ENCODE measurements at regions not wholly inside any gene's neighbourhood (a gene's known extent, or its start where the extent isn't known, plus 50 kb on each side); places are given as distances from the start of the nearest gene placed in this dataset.
"Not testable (repeated sequence)": the region's sequence is repeated elsewhere in the genome, so short reads cannot be mapped to it uniquely, and the experiment has no call there.

DNA sequence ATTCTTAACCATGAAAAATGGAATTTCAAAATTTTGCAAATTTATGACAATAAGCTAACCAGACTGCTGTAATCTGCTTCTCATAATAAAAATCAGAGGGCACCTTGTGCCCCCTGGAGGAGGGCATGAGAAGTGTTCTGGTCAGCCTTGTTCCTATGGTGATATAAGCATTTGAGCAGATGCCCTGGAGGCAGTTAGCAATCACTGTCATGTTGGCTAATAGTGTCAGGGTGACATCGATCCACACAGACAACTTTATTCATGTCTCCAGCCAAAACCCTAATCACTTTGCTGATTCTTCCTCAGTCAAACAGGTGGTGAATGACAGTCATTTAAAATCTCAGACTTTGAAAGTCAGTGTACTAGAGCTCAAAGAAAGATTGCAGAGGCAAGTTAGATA, 943.0 kb downstream of the GALC start:
- DNase-seq (ENCODE audit: low read depth): no peak

DNA sequence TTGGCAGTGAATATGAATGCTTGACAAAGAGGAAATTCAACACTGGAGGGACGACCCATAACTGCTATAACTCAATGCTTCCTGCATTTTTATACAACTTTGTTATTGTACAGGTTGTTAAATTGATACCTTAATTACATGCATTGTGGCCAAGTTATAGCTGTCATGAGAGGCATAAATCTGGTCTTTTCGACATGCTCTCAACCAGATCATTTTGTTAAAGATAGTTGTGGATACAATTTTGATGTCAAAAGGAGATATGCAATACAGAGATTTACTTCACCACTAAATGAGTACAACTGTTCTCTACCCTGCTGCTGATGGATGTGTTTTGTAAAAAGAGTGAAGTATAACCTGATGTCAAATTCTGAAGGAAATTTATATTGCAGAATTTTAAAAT, 946.0 kb downstream of the GALC start:
- no peak for DNase-seq (ENCODE audit: low read depth)

DNA sequence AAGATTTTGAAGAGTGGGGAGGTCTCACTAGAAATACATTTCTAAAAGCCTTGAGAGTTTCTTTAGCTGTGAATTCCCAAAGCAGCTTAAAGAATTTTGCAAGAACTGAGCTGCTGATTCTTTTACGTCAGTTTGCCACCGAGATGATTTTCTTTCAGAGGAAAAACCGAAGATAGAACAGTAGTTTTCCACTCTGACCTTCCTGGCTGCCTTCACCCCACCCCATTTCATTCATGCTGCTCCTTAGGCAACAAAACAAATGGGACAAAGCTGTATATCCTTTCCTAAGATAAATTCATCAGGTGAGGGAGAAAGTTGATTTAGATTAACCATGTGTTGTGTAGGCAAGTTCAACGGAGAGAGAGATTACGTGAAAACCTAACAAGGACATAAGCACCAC, 947.0 kb downstream of the GALC start:
- DNase-seq (ENCODE audit: low read depth): no peak

DNA sequence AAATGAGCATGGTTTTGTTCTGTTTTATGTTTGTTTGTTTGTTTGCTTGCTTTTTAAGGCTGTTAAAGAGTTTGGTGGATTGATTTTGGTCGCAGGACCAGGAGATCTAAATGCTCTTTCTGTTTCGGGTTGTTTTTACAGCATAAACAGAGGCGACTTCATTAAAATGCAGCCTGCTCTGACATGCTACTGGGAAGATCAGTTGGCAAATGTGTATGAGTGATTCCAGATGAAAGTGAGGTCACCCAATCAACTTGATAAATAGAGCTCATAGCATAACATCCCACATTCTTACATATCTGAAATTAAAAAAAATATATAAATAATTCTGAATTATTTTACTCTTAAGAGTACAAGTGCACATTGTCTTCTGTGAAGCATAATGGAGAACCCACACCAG, 947.7 kb downstream of the GALC start:
- DNase-seq (ENCODE audit: low read depth): no peak

DNA sequence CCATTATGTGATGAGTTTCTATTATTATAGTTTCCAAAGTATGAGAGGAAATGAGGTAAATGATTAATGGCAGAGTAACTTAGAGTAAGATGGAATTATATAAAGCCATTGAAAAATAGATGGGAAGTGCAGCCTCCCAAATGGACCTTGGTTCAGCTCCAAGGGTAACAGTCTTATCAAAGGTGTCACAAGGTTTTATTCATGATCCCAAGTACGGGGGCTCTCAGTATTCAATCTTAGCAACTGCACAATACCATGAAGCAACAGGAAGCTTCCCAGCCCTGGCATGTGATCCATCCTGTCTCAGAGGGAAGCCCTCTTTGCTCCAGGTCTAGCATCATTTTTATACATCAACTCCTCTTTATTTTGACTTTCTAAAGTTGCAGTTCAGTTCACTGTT, 948.2 kb downstream of the GALC start:
- no peak for DNase-seq (ENCODE audit: low read depth)

DNA sequence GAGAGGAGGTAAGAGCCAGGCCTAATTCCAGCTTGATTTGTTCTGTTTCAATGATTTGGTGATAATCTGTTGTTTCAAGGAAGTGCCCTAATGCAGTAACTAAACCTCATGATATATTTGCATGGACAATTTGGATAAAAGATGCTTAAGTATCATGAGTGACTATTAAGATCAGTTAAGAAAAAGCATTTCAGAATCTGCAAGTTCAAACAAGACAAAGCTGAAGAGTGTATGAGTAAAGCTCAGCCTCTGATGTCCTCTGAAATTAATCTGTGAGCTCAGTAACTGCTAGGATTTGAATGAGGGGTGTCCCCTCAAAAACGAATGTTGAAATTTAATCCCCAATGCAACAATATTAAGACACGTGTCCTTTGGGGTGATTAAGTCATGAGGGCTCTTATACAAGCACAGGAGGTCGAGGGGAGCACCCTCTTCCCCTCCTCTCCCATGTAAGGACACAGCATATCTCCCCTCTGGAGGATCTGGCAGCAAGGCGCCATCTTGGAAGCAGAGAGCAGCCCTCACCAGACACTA, 949.2 kb downstream of the GALC start:
- DNase-seq (ENCODE audit: low read depth): no peak

DNA sequence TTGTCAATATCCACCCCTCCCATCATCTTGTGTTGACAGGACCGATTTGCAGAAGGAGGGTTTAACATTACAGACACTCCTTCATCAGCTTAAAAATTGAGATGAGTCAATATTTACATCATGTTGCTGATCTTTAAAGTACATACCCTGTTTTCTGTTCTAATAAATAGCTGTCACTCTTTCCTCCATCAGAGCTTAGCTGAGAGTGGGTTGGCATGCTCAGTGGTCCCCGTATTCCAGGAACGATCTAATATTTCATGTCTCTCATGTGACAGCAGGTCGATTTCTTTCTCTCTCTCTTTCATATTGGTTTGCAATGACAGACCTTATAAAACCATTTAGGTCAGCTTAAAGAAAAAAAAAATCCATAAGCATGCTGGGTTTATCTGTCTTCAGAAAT, 950.6 kb downstream of the GALC start:
- DNase-seq (ENCODE audit: low read depth): no peak

DNA sequence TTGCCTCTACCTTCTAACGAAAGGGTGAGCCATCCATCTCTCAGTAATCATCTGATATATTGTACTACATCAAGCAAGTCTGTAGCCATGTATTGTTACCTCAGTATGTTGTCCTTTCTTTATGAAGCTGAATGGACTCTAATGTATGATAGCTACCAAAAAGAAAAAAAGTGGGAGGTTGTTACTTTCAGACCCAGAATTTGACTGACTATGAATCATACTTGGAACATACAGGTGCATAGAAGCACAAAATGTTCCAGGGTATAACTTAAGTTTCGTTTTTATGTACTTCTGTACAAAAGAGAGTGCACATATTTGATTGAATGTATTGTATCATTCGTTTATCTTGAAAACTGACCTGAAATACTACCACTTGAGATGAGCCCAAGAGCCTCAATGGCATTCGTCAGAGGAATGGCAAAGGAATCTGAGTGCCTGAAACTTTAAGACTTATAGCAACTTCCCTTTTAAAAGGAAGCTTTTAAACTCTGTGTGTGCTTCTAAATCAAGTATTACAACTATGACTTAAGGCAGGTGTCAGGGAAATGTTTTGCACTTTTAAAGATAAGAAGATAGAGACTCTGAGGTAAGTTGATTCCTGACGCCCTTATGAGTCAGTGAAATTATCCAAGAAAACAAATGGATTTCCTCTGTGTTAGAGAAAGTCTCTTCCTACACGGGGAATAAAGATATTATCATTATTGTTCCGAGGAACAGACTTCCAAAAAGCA, 951.5 kb downstream of the GALC start:
- DNase-seq (ENCODE audit: low read depth): no peak

DNA sequence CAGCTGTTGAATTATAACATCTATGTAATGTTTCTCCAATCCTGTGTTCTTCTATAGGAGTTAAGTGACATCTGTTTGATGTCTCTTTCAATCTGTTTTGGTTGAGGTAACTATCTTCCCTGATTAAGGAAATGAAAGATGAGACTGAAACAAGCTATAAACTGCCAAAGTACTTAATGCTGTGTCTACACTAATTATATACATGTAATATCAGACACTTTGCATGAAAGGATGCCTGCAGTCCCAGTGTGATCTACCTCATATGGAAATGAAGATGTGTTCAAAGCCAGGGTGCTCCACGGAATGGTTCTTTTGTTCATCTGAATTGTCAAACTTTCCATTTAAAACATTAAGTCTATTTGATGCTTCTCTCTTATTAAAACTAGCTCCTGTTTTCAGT, 958.3 kb downstream of the GALC start:
- no peak for DNase-seq (ENCODE audit: low read depth)

DNA sequence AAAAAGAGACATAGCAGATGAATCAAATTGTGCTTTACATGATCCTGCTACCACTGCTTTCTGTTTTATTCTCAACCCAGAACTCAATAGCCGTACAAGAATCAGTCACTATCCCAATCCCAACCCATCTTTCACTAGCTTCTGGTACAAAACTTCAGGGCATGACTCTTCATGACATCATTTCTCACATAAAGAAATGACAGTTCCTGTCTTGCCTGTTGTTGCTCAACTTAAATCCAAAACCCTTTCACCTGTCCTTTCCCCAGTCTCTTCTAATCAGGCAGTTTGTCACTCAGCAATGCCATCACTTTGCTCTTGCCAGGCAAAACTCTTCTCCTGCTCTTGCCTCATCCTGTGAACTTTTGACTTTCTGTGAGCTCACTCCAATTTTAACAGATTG, 962.8 kb downstream of the GALC start:
- no peak for DNase-seq (ENCODE audit: low read depth)

DNA sequence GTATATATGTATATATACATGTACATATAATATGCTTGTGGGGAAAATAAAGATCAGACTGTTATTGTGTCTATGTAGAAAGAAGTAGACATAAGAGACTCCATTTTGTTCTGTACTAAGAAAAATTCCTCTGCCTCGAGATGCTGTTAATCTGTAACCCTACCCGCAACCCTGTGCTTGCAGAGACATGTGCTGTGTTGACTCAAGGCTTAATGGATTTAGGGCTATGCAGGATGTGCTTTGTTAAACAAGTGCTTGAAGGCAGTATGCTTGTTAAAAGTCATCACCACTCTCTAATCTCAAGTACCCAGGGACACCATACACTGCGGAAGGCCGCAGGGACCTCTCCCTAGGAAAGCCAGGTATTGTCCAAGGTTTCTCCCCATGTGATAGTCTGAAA, 972.9 kb downstream of the GALC start:
- DNase-seq (ENCODE audit: low read depth): not testable (repeated sequence)

DNA sequence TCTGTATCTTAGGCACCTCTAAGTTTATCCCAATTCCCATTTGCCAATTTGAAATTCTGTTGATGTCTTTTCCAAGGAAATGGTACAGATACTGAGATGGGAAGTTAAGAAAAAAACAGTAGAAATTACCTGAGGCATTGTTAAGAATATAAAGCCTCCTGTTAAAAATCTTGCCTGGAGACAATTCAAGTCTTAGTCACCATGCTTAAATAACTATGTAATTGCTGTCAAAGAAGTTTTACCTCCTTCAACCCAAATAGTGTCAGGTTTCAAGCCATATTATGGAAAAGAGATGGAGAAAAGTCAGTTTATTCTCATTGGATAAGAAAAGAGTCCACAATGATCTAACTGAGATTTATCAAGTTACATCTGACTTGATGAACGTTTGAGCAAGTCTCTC, 974.7 kb downstream of the GALC start:
- DNase-seq (ENCODE audit: low read depth): no peak

DNA sequence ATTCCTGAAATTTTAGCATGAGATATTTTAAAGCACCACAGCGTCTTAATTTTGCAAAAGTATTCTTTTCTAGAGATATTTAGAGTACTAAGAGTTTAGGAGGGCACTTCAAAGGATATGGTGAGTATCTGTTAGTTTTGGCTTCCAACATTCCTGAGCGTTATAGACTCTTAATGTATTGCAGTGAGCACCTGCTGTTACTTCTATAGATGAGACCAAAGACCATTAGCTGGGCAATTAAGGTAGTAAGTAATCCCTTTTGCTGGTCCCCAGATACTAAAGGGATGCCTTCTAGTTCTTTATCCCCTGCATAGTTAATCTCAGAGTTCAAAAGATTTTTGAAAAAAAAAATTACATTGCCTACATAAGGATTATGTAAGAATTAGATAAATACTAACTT, 975.6 kb downstream of the GALC start:
- no peak for DNase-seq (ENCODE audit: low read depth)

DNA sequence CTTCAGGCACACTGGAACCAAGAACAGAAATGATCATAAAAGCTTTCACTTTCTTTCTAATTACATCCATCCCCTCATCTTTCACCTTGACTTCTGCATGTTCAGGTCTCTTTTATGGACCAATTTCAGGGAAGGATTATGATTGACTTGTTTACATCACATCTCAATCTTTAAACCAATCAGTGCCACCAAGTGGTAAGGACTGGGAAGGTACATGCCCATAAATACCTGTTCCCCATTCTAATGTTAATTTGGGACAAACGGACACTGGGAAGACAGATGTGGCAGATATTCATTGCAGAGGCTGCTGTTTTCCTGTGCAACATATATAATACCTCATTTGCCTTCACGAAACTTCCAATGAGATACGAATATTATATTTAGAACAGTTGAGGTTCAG, 978.1 kb downstream of the GALC start:
- no peak for DNase-seq (ENCODE audit: low read depth)

DNA sequence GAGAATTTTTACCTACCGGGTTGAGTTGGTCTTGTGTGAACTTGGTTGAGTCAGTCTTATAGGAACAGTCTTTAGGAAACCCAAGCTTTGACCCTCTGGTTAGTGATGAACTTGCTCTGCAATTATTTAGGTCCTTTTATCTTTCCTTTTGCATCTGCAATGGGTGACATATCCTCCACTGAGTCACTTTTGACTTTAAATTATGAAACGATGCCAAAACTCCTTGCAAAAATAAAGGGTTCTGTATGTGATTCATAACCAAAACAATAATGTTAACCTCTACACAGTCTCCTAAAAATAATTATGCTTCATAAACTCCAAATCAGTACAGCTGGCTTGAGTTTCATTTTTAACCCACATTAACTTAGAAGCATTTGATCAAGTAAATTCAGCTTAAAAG, 979.4 kb downstream of the GALC start:
- no peak for DNase-seq (ENCODE audit: low read depth)

DNA sequence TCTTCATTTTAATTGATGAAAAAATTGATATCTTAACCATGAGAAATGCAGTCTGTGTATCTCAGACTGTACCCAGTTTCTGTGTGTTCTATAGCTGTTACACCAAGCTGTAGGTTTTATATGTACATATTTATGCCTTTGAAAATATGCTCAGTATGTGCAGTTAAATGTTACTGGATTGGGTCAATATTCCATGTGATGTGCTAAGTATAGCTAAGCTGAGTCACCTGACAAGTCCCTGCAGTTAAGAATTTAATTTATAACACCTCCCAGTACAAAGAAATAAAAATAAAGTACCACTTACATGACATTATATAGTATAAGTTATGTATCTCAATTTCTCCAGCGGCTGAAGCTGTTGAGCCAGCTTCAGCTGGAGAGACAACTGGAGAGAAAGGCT, 984.0 kb downstream of the GALC start:
- no peak for DNase-seq (ENCODE audit: low read depth)

DNA sequence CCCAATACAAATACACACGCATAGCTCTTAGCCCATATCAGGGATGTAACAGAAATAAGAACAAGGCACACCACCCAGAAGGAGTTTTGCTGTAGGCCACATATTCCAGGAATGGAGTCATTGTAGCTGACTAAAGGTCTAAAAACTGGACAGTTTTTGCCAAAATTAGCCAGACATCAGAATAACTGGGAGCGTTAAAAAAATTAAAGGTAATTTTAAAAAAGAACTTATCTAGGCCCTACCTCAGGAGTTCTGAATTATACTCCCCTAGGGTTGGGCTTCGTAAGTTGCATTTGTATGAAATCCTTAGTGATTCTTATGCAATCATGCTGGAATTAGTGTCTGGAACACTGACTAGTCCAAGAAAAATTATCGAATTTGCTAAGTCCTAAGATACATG, 987.7 kb downstream of the GALC start:
- no peak for DNase-seq (ENCODE audit: low read depth)

DNA sequence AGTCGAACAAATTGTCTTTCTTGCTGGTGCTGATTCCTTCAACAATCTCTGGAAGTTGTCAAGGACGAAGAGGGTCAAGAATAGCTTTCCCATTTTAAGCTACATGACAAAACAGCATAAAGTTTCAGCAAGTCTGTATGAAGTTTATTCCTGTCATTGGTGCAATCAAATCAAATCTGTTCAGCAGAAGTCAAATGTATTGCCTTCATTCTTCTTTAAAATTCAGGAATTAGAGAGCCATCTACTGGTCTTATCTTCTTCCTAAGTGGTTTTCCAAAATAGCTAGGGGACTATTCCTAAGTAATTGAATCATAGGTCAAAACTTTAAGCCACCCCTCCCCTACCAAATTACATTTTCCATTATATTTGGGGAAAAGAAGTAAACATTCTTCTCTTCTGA, 990.2 kb downstream of the GALC start:
- DNase-seq (ENCODE audit: low read depth): no peak

DNA sequence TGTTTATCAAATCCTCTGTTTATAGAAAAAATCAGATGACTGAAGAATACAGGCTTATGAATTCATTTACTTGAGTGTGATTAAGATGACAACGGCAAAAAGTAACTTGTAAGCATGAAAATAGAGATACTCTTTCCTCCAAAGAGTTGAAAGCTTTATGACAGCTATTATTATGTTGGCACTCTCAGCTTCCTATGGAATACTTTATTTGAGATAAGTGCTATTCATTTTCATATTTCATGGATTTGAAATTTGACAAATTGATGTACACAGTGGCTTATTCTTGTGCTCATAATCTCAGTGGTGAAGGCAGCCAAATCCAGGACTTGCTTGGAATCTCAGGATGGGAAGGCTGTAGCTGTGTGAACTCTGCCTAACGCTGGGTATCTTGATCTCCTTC, 991.6 kb downstream of the GALC start:
- no peak for DNase-seq (ENCODE audit: low read depth)

DNA sequence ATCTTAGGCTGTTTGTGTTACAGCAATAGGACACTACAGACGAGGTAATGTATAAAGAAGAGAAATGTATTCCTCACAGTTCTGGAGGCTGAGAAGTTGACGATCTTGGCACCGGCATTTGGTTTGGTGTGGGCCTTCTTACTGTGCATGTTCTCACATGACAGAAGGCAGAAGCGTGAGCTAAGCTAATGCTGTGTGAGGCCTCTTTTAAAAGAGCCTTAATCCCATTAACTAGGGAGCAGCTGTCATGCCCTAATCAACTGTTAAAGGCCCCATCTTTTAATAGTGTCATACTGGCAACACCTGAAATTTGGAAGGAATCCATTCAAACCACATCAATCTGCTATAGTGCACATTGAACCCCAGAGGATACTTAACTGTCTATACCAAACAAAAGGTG, 992.9 kb downstream of the GALC start:
- no peak for DNase-seq (ENCODE audit: low read depth)

DNA sequence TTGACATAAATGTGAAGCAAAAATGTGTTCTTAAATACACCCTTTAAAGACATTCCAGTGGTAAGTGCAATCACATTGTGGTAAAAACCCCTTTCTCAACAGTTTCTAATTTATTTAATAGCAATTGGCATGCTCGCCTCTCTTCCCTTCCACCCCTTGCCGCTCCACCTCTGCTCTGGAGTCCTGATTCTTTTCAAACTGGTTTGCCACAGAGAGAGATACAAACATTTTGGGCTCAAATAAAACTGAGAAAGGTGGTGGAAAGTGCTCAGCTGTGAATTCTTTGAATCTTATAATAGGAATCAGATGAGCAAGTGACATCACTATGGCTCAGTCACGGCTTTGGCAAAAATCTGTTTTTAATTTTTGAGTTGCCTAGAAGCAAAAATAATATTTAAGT, 993.9 kb downstream of the GALC start:
- no peak for DNase-seq (ENCODE audit: low read depth)

DNA sequence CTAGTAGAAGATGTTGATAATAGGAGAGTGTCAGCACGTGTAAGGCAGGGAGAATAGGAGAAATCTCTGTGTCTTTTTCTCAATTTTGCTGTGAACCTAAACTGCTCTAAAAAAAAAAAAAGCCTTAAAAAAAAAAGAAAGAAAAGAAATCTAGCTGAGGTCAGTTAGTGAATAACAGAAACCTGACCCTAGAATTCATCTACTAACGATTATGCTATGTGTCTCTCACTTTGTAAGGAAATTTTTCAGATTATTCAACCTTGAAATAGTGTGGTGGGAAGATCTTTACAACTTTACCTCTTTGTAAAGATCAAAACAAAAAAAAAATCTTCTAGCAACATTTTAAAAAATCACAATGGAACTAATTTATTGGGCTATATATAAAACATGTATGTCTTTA, 995.7 kb downstream of the GALC start:
- no peak for DNase-seq (ENCODE audit: low read depth)

DNA sequence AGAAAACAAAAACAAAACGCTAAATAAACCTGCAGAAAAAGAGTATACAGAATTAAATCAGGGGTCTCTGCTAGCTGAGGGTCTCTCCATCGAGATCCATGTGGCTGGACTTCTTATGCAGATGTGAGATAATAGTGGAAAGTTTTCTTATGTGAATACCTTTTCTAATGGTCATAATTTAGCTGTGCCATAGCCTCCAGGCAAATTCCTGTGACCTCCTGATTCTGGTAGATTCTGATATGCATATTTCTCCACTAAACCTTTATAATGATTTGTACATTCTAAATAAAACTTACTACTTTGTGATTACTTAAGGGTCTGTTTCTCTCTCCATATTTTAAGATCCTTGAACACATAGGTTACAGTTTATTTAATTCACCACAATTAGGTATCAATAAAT, 1002.6 kb downstream of the GALC start:
- DNase-seq (ENCODE audit: low read depth): no peak

DNA sequence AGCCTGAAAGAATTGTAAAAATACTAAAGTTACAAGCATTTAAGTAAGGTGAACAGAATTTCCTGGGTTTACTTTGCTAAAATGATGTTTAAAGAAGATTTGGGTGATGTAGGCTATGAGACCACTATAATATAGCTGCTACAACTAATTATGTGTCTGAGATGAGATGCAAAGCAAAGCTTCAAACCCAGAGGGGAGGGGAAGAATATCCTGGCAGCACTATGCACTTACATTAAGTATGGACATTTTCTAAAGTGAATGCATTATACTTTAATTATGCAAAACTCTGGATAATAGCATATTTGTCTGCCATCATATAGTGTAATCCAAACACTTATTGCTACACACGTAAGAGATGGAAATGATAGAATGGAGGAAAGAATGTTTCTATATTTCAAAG, 1003.7 kb downstream of the GALC start:
- no peak for DNase-seq (ENCODE audit: low read depth)

DNA sequence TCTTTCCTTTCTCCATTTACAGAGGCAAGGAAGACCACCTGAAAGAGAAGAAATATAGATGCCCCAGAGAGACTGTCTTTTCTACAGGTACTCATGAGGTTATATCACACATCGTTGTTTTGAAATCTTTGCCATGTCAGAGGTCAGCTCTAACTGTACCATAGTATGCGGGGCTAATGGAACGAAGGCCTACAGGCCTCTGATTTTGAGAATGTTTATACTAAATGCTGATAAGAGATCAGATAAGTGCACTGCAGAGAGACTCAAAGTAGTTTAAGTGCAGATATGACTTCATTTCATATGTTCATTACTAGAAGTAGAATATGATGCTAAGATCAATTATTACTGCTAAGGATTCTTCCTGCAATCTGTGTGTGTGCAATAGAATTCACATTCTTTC, 1005.0 kb downstream of the GALC start:
- DNase-seq (ENCODE audit: low read depth): no peak

Data from activated T-helper 1 cell treated with Interleukin-2 at 50 U/mL for 16 hours (primary cell).